Left renal cortex interstitium (tissue), 4 donors: ENCODE measurements at regions not wholly inside any gene's neighbourhood (a gene's known extent, or its start where the extent isn't known, plus 50 kb on each side); places are given as distances from the start of the nearest gene placed in this dataset.
A peak's percentile ranks its signal among the peaks of the same experiment; 100 is the strongest.
"Not testable (repeated sequence)": the region's sequence is repeated elsewhere in the genome, so short reads cannot be mapped to it uniquely, and the experiment has no call there.

Experiments
- DNase-seq, 4 donors: peaks; one replicate each; pipeline ENCODE4 v3.0.0-alpha.2; 2013; ENCODE audit warnings: low read depth in 4 of 4, low spot score in 2 of 4, missing footprints in 1 of 4

DNA sequence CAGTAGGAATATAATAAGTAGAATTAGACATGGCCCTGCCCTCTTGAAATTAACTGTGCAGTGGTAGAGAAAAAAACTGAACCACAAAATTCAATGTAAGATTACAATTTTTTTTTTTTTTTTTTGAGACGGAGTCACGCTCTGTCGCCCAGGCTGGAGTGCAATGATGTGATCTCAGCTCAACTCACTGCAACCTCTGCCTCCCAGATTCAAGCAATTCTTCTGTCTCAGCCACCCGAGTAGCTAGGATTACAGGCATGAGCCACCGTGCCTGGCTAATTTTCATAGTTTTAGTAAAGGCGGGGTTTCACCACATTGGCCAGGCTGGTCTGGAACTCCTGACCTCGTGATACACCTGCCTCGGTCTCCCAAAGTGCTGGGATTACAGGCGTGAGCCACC lies 864.3 kb downstream of the EFNB2 start:
- not testable (repeated sequence) for DNase-seq

DNA sequence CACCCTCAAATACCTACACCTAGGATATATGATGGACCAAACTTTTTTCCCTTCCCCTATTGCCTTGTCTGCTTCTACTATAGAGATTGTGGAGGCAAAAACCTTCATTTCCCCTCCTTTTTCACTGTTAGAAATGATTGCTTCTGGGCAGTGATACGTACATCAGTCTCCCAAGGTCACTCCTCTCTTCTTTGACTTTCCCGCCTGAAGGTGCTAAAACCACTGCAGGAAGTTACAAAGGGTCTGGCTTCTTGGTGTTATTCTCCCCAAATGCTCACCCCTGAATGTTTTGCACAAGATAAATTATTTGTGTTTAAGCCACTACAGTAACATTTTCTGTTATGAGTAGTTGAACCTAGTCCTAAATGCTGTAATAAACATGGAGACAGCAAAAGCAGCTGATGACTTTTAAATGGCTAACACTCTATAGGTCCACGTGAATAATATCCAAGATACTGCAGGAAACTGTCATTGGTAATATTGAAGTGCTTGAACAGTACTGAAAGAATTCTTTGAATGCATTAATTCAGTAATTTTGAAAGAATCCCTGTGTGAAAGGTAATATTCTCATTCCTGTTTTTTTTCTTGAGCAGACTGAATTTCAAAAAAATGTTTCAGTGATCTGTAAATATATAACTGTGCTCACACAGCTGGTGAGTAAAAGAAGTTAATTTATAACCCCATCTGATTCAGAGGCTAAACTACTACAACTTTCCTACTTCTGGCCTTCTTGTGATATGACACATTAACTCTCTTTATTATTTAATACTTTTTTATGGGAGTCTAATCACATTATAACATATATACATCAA lies 865.1 kb downstream of the EFNB2 start:
- DNase-seq, result peak in 3 of 4 donors; percentile 8 to 15 (median 13)

DNA sequence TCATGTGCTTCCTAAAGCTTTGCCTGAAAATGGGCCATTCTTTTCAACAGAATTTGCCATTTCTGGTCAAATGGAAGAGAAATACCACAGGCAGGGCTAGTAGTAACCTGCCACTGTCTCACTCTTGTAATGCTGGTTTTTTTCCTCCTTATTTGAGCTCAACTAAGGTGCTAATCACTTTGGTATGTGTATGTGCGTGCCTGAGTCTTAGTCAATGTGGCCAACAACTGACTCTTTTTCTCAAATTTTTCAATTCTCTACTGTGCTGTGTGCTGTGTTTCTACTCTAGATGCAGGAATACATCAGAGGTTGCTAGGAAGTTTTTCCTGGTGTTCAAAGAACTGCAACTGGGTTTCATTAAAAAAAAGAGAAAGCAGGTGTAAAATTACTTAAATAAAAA lies 870.2 kb downstream of the EFNB2 start:
- no peak for DNase-seq

DNA sequence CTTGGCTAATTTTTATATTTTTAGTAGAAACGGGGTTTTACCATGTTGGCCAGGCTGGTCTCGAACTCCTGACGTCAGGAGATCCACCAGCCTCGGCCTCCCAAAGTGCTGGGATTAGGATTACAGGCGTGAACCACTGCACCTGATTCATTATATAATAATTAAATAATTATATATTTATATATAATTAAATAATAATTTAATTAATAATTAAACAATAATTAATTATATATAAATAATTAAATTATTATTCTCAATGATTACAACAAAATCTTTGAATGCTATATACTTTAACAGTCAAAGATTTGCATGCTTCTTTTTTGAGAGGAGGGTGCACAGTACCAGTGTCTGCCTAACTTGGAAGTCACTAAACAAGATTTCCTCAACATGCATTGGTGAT lies 872.3 kb downstream of the EFNB2 start:
- no peak for DNase-seq

DNA sequence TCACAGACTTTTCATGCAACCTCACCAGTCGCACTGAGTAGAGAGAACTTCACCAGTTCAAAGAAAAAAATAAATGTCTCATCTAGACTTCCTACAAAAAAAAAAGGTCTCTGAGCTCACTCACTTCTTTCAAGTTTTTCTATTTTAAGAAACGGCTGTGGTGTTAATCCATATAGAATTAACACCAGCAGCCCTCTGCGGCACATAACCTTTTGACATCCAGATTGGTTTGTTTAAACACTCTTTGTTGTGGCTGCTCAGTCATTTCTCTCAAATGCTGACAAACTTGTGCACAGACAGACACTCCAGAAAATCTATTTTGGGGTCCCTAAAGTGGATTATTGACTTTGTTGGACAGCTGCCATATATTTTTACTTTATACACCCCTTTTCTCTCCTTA lies 874.9 kb downstream of the EFNB2 start:
- no peak for DNase-seq

DNA sequence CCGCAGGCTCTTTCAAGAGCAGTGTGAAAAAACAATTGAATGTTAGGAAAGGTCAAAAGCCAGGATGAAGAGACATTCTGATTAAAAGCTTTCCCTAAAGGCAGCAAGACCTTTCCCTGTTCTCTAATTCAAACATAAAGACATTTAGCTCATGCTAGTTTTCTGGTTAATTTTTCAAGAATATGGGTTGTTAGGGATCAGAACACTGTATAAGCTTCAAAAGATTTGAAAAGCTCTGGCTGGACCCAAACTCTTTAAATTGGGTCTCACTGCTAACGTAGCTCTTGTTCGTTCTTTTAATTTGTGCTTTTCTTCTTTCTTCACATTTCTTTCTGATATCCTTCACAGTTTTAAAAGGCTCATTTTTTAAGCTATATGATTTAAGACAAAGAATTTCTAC lies 877.0 kb downstream of the EFNB2 start:
- DNase-seq, result no peak

DNA sequence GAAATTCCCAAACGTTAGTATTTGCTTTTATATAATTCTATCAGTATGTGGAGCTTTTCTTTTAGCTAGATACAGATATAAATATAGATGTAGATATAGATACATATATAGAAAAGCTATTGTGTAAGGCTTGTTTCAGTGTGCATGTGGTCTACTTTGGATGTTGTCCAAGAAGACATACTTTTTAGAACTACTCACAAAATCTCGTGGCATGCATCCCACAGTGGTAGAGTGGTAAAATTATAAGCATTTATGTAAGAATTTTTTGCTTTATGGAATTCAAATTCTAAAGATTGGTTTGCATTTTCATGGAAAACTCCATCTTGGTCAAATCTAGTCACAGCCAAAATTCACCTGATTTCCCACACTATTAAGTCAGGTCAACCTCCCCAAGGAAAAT lies 880.4 kb downstream of the EFNB2 start:
- DNase-seq, result no peak

DNA sequence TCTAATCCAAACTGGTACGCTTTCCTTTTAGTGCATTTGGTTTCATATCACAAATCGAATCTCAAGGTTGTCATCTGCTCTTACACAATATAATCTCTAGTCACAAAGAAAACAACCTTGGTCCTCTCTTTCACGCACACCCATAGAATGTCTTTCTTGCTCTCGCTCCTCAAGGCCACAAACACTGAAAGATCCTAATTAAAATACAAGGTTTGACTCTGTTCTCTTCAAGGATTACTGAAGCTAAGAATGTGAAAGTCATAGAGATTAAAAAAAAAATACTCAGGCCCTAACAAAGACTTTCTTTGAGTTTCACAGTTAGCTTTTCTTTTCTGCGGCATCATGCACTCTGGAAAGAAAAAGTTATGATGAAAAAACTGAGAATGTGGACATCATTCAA lies 891.5 kb downstream of the EFNB2 start:
- DNase-seq, result no peak

DNA sequence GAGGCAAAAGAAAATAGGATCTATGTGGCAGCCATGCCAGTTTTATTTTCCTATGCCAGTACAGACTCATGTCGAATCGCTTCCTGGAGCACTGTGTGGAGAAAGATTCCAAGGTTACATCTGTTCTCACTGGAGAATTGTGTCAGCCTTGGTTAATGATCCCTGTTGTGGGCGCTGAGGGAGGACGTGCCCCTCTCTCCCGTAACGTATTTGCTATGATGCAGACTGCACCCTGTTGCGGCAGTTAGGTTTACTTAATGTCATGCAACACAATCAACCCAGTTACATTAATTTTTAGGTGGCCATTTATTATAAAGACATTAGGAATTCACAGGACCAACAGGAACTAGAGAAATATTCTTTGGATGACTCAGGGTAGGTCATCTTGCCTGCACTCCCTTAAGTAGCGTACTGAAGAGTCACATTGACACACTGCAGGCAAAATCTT lies 892.9 kb downstream of the EFNB2 start:
- DNase-seq, result no peak

DNA sequence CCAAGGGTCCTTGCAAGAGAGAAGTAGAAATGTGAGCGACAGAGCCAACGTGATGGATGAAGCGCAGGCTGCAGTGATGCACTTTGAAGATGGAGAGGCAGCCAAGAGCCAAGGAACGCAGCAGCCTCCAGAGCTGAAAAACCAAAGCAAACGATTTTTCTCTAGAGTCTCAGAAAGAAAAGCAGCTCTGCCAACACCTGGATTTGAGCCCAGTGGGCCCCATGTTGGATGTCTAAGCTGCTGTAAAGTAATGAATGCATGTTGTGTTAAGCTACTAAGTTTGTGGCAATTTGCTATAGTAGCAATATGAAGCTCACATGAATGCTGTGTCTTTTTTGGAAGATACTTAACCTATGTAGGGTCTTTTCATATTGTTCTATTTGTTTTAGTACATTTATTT lies 894.3 kb downstream of the EFNB2 start:
- no peak for DNase-seq

DNA sequence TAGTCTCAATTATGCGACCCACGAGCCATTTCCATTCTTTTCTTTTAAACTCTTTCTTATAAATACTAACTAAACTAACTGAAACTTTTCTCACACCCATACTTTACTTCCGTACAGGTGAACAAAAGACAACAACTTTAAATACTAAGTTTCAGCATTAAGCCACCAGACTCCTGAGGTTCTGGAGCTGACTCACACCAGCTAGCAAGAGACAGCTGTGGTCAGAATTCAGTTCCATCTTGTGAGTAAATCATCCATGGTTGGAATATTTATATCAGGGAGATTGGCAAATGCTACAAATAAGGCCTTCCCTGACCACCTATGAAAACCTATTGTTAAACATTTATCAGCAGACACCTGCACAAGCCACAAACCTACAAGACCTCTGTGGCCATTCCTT lies 897.0 kb downstream of the EFNB2 start:
- no peak for DNase-seq

DNA sequence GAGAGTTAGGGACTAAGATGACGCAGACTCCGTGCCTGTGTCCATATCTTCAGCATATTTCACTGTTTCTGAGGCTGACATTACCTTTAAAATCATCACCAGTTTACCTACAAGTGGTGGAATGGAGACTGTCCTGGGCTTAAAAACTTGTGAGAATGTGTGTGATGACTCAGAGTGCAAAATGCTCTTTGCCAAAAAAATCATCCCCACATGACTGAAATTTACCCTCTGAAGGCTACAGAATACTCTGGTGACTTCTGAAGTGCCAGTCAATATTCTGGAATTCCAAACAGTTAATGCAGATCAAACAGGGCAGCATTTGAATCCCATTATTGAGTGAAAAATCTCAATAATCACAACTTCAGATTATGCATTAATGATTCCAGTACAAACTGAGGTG lies 901.4 kb downstream of the EFNB2 start:
- DNase-seq, result no peak

DNA sequence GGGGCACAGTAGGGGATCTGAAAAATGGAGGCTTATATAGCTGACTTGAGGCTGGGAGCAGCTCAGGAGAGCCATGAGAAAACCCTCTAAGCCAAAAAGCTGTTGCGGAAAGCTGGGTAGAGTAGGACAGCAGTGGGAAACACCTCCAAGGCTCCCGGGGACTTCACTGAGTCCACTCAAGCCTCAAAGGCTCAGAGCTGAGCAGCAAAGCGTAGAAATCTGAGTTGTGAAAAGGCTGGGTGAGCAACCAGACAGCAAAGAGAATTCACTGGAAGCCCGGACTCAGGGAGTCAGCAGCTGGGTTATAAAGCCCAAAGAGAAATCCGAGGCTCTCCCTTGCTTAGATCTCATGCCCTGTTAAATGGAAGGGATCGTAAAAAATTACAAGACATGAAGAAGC lies 905.0 kb downstream of the EFNB2 start:
- DNase-seq, result no peak

DNA sequence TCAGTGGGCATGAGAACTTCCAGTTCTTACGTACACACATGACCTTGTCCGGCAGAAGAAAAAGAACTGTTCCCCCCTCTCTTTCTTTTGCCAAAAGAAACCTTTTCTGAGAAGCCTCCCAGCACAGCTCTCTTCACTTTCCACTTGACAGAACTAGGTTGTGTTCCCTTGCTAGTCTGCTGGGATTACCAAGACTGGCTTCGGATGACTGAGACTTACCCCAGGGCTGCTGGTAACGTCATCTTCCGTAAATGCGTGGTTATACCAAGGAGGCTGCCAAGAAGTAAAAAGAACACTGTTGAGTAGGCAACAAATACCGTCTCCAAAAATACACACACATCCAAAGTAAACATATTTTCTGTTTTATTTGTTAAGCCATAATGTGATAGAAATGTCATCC lies 908.2 kb downstream of the EFNB2 start:
- no peak for DNase-seq

DNA sequence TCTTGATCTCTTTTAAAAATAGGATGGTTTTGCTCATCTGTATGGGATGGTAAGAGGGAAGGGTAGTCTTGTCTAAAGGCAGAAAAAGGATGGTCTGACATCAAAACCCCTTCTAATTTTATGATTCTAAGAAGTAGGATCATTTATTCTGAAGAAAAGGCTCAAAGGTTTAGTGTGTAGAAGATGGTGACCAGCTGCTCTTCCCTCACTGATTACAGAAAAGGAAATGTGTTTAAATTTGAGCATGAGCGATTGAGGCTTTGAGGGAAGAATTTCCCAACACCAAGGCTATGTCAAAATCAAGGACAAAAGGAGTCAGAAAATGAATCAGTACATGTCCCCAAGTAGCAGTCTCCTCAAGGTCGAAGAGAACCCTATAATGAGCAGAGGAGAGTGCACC lies 909.8 kb downstream of the EFNB2 start:
- DNase-seq, result peak in 1 of 4 donors; percentile 26

DNA sequence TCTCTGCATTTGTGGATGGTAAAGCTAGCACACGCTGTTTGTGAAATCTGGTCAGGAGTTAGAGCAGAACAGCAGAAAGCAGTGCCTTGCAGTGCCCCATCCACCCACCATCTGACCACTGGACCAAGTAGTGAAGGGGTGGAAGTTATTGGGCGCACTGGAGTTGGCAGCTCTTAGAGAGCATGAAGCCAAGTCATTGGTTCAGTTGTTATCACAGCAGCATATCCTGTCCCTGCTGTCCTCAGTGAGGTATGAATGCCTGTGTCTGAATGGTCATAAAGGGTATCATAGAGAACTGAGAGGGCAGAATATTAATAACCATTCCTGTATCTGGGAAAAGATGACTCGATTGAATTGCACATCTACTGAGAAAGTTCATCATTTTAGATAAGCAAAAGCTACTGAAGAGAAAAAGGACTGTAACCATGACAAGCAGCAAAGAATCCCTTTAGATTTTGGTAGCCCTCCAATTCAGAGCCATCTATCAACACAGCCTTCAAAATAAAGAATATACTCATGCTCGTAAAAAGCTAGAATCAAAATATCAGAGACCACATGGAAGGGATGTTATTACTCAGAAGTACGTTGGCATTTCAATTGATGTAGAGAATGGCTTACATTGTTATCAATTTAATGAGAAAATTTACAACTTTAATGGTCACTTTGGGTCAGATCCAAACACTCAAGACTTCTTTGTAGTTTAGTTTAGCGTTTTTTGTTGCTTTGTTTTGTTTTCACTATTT lies 919.0 kb downstream of the EFNB2 start:
- DNase-seq, result no peak

DNA sequence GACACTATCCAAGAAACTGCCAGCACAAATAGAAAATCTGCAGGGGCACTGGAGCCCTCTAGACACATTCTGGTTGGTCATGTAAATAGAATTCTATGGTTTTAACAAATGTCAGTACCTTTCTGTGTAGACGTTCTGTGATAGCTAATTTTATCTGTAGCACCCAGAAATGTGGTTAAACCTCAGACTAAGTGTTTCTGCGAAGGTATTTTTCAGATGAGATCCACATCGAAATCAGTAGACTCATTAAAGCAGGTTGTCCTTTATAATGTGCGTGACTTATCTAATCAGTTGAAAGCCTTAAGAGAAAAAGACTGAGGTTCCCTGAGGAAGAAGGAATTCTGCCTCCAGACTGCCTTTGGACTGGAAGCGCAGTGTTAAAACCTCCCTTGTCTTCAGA lies 922.9 kb downstream of the EFNB2 start:
- DNase-seq, result no peak

DNA sequence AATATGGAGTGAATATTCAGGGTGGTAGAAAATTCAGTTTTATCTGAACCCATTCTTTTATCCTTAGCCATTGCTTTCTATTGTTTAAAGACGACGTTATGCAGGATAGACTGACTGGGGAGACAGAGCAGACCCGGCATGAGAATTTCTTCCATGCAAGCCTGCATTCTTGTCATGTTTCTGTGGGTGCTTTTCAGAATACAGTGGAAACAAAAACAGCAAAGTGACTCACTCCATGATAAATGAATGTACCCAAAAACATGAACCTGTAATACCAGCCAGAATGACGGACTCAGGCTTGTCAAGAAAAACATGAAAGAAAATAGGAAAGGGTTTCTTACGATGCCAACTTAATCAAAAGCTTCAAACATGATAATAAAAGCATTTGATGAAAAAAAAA lies 924.0 kb downstream of the EFNB2 start:
- no peak for DNase-seq

DNA sequence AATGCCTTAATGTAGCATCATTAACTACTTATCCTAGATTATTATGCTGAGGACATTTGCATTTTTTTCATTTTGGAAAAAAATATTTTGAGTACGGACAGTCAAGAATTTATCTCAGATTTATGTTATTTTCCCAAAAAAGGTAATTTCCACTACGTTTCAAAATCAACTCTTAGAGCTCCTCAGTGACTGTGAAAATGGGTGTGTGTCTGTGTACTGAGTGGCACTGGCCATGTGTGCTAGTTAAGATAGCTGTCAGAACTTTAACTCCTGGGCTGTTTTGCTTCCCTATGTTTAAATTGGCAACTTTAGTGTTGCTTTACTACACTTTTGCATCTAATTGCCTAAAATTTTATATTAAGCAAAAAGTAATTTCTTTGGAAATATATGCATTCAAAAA lies 927.4 kb downstream of the EFNB2 start:
- no peak for DNase-seq

DNA sequence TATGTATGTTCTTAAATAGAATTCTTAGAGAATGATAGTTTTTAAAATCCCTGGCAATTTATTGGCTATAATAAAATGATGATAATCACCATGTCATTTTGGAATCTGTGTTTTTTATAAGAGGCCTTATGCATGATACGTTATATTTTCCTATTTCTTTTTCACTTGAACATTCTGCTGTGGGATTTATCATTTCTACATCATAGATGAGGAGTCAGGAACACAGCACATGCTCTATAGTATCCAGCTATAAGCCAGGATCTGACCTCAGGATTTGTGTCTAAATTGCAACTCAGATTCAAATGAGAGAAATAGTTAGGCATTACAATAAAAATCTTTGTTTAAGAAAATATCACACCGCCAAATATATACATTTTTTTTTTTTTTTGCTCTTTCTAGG lies 928.0 kb downstream of the EFNB2 start:
- no peak for DNase-seq

DNA sequence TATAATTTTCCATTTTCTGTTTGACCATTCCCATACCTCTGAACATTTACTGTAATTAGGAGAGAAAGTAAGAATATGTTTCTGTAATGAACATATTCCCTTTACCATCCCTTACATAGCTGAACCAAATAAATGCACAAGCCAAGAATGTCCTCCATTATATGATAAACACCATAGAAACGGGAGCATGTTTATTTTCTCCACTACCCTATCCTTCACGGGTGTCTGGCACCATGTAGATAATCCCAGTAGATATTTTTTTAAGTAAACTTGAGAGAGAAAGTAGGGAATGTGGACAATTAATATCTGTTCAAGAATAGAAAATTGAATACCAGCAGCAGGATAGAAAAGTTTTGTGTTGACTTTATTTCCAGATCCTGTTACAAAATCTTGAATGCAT lies 928.4 kb downstream of the EFNB2 start:
- no peak for DNase-seq

DNA sequence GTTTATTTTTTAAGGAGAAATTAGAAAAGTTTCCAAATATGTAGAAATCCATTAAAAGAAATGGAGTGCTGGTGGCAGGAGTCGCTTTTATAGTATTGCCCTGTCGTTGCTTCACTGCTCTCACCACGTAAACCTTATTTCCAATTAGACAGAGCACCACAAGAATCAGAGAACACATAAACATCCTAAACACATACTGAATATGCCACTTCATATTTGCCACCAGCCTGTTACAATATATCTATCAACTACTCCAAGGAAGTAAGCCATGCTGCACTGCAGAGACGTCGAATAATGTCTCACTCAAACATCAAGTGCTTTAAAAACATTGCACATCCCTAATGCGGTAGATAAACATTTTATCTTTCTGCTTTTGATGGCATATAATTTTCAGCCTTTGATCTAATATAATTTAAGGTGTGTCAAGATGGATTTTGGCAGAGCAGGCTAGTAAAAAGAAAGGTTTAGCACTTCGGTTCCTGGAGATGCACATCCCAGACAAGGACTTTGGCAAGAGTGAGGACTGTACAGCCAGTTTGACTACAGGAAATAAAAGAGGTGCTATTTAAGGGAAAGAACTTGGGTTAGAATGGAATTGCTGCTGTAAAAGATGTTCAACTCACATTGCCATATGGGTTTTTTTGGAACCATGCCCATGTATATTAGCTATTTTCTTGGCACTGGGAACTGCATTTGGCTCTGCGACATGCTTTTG lies 932.3 kb downstream of the EFNB2 start:
- DNase-seq, result no peak
